Hepatocyte (in vitro differentiated cells): ENCODE measurements at regions not wholly inside any gene's neighbourhood (a gene's known extent, or its start where the extent isn't known, plus 50 kb on each side); places are given as distances from the start of the nearest gene placed in this dataset.
"Not testable (repeated sequence)": the region's sequence is repeated elsewhere in the genome, so short reads cannot be mapped to it uniquely, and the experiment has no call there.

ENCODE experiments used
- CTCF ChIP-seq: fragments of 200-600 bp; sonication (generic); IDR thresholded peaks from 2 replicates; pipeline ENCODE4 v1.5.1; 2016; ENCODE audit warnings: antibody characterized with exemption, mild to moderate bottlenecking; ENCODE audit not compliant: poor library complexity
- EZH2 ChIP-seq: fragments of 200-600 bp; sonication (generic); IDR thresholded peaks from 2 replicates; pipeline ENCODE4 v1.6.1; 2016; ENCODE audit warnings: antibody characterized with exemption, mild to moderate bottlenecking, borderline replicate concordance
- EZH2phosphoT487 ChIP-seq: fragments of 200-600 bp; sonication (generic); IDR thresholded peaks from one replicate; pipeline ENCODE4 v1.6.1; 2018; ENCODE audit warnings: antibody characterized with exemption, mild to moderate bottlenecking, low read depth, moderate library complexity; ENCODE audit not compliant: unreplicated experiment, severe bottlenecking

GRCh38 chr10:46668357-46668997 lies 89.5 kb downstream of the SYT15 start:
- not testable (repeated sequence) for TF ChIP-seq CTCF, EZH2phosphoT487, EZH2
